Esophagus muscularis mucosa (tissue), 4 donors: ENCODE measurements at regions not wholly inside any gene's neighbourhood (a gene's known extent, or its start where the extent isn't known, plus 50 kb on each side); places are given as distances from the start of the nearest gene placed in this dataset.

Source experiments
- DNase-seq: peaks from one replicate; pipeline ENCODE4 v3.0.0-alpha.2; 2017; ENCODE audit errors: extremely low spot score
- H3K27ac ChIP-seq, 4 donors: fragments of 200-600 bp; sonication (generic); replicated peaks in 1 of 4; 1 replicate in 3 of 4; 2 replicates in 1 of 4; pipeline ENCODE4 v1.5.1; 2016 to 2019; ENCODE audit warnings: mild to moderate bottlenecking in 1 of 4
- H3K27me3 ChIP-seq, 4 donors: fragments of 200-600 bp; sonication (generic); one replicate each; pipeline versions ENCODE4 v1.5.1 to v1.6.0; 2016 to 2019
- H3K36me3 ChIP-seq, 4 donors: fragments of 200-600 bp; sonication (generic); one replicate each; pipeline ENCODE4 v1.5.1; 2016 to 2019
- H3K4me1 ChIP-seq, 4 donors: fragments of 200-600 bp; sonication (generic); one replicate each; pipeline ENCODE4 v1.5.1; 2016 to 2019
- H3K4me3 ChIP-seq, 4 donors: fragments of 200-600 bp; sonication (generic); 1 replicate in 2 of 4; 2 replicates in 2 of 4; pipeline ENCODE4 v1.5.1; 2016 to 2019; ENCODE audit warnings: mild to moderate bottlenecking in 4 of 4, moderate library complexity in 1 of 4
- H3K9me3 ChIP-seq, 4 donors: fragments of 200-600 bp; sonication (generic); 1 replicate in 3 of 4; 2 replicates in 1 of 4; pipeline ENCODE4 v1.5.1; 2016 to 2019
- EP300 ChIP-seq: sonication (generic); formaldehyde crosslinking; IDR thresholded peaks from one replicate; pipeline ENCODE4 v1.6.1; 2017; ENCODE audit warnings: antibody characterized with exemption
- POLR2A ChIP-seq: fragments of 450-650 bp; IDR thresholded peaks from one replicate; pipeline ENCODE4 v1.6.1; 2017; ENCODE audit warnings: antibody characterized with exemption, moderate library complexity, mild to moderate bottlenecking, low read depth
- POLR2AphosphoS5 ChIP-seq, 2 donors: sonication (generic); formaldehyde crosslinking; IDR thresholded peaks; one replicate each; pipeline ENCODE4 v1.6.1; 2017; ENCODE audit warnings: antibody characterized with exemption in 2 of 2
- WGBS: methylation state at CpG from one replicate; pipeline ENCODE4 v1.1.5; 2018; 5-methylcytosine and 5-hydroxymethylcytosine counted together
- intact Hi-C: fragments of 100-400 bp; cut with DNase I; formaldehyde crosslinking; loops from one replicate; pipeline ENCODE4 v1.15.1; 2023
- TF ChIP-seq, protein P1 (sequence below), 3 experiments: fragments of 200-600 bp in 2 of 3; fragments of 450-650 bp in 1 of 3; sonication (generic) in 2 of 3; IDR thresholded peaks; one replicate each; pipeline ENCODE4 v1.5.1; 2017 to 2019; ENCODE audit warnings: antibody characterized with exemption in 3 of 3, mild to moderate bottlenecking in 2 of 3, moderate library complexity in 1 of 3

DNA sequence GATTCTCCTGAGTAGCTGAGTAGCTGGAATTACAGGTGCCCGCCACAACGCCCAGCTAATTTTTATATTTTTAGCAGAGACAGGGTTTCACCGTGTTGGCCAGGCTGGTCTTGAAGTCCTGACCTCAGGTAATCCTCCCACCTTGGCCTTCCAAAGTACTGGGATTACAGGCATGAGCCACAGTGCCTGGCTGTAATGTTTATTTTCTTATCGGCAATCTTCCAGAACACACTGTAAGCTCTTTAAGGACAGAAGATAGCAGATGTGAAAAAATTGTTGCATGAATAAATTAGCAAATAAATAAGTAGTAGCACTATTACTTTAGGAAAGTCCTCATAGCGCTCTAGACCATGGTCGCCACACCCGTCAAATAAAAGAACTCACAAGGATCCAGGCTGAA lies 100.5 kb downstream of the ENC1 start:
- Histone ChIP-seq H3K4me1 (peaks cover 19 to 61% (median 50%) of the 10 kb centered on the region in 4 donors), H3K4me3 (no peak overlapping the region), H3K9me3 (no peaks in the 10 kb centered on the region), H3K27ac (no peak overlapping the region), H3K27me3 (no peaks in the 10 kb centered on the region), H3K36me3 (no peaks in the 10 kb centered on the region)
- intact Hi-C loops: no loop called here
- TF ChIP-seq EP300: no peak
- TF ChIP-seq, protein P1, sequence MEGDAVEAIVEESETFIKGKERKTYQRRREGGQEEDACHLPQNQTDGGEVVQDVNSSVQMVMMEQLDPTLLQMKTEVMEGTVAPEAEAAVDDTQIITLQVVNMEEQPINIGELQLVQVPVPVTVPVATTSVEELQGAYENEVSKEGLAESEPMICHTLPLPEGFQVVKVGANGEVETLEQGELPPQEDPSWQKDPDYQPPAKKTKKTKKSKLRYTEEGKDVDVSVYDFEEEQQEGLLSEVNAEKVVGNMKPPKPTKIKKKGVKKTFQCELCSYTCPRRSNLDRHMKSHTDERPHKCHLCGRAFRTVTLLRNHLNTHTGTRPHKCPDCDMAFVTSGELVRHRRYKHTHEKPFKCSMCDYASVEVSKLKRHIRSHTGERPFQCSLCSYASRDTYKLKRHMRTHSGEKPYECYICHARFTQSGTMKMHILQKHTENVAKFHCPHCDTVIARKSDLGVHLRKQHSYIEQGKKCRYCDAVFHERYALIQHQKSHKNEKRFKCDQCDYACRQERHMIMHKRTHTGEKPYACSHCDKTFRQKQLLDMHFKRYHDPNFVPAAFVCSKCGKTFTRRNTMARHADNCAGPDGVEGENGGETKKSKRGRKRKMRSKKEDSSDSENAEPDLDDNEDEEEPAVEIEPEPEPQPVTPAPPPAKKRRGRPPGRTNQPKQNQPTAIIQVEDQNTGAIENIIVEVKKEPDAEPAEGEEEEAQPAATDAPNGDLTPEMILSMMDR (IDR thresholded peaks at IDR 0.05): no peak
- TF ChIP-seq POLR2A: no peak
- no peak for TF ChIP-seq POLR2AphosphoS5 (IDR thresholded peaks at IDR 0.05)
- no peak for DNase-seq
- 62% methylated on average over 7 of the region's 7 CpGs for WGBS

DNA sequence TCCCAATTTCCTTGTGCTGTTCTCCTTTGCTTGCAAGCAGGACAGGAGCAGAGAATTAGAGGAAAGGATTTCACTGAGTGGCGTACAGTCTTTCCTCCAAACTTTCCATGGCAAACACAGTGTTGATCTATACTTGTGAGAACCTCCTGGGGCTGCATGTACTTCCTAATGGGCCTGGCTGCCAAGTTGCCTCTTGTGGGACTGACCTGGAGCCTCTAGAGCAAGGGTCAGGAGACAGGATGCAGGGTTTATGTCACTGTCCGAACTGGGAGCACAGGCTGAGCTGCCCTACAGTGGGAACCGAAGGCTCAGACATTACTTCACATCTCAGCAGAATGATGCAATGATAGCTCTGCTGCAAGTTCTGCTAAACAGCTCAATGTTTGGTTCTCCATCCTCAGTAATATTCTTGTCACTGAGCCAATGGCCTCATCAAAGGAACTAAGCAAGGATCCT lies 102.3 kb downstream of the ENC1 start:
- peak; percentile 92 for DNase-seq
- H3K4me1 ChIP-seq: peaks cover 19 to 52% (median 42%) of the 10 kb centered on the region in 4 donors
- no peaks in the 10 kb centered on the region for H3K27me3 ChIP-seq
- peaks cover 0 to 12% (median 5%) of the 10 kb centered on the region in 4 donors for H3K9me3 ChIP-seq
- H3K4me3 ChIP-seq: no peak overlapping the region
- intact Hi-C loops: no loop called here
- TF ChIP-seq POLR2AphosphoS5 (IDR thresholded peaks at IDR 0.05) (peak; percentile 11 to 45), EP300 (no peak)
- H3K36me3 ChIP-seq: no peaks in the 10 kb centered on the region
- no peak overlapping the region for H3K27ac ChIP-seq
- WGBS: 31% methylated on average over 2 of the region's 3 CpGs

DNA sequence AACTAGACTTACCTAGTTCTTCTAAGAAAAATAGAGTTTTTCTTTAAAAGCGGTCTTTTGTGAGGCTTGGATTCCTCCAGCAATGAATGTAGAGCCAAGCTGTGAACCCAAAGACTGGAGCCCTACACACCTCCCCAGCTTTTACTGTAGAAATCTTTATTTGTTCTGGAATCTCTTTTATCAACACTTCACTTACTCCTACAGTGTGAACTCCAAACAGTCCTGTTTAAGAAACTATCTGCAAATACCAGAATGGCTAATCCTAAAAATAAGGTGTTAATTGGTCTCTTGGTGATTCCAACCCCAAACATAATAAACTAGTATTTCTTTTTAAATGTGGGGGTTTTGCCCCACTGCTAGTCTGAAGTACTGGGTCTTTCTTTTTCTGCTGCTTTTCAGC lies 103.9 kb downstream of the ENC1 start:
- Histone ChIP-seq H3K27me3 (no peaks in the 10 kb centered on the region), H3K4me3 (no peak overlapping the region), H3K27ac (no peak overlapping the region), H3K4me1 (peaks cover 19 to 46% (median 35%) of the 10 kb centered on the region in 4 donors), H3K9me3 (peaks cover 0 to 19% (median 5%) of the 10 kb centered on the region in 4 donors), H3K36me3 (no peaks in the 10 kb centered on the region)
- TF ChIP-seq EP300 (no peak), POLR2A (no peak), POLR2AphosphoS5 (IDR thresholded peaks at IDR 0.05) (no peak)
- TF ChIP-seq, protein P1 (IDR thresholded peaks at IDR 0.05): no peak
- intact Hi-C loops: no loop called here
- 71% methylated on average over 1 of the region's 1 CpG for WGBS
- DNase-seq: no peak

DNA sequence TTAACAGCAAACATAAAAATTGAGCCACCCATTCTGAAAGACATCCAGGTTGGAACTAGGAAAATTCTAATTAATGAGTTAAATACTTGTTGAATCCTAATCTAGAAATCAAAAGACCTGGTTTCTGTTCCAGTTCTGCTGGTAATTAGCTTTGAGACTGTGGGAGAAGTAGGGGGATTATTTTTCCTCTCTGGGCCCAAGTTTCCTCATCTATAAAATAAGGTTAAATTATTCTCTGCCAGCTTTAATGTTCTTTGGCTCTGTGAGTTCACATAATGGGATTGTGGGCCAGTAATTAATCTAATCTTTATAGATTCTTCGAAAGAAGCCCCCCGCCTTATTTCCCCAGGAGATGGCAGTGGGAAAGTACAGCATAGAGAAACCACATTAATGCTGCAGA lies 104.6 kb downstream of the ENC1 start:
- no peak overlapping the region for H3K4me3 ChIP-seq
- intact Hi-C loops: no loop called here
- H3K4me1 ChIP-seq: peaks cover 19 to 38% (median 28%) of the 10 kb centered on the region in 4 donors
- TF ChIP-seq, protein P1 (IDR thresholded peaks at IDR 0.05): no peak
- TF ChIP-seq POLR2A: no peak
- TF ChIP-seq EP300: no peak
- no peak for TF ChIP-seq POLR2AphosphoS5 (IDR thresholded peaks at IDR 0.05)
- WGBS: 91% methylated on average over 2 of the region's 2 CpGs
- peaks cover 0 to 19% (median 5%) of the 10 kb centered on the region in 4 donors for H3K9me3 ChIP-seq
- no peak overlapping the region for H3K27ac ChIP-seq
- no peaks in the 10 kb centered on the region for H3K36me3 ChIP-seq
- no peak for DNase-seq
- no peaks in the 10 kb centered on the region for H3K27me3 ChIP-seq

DNA sequence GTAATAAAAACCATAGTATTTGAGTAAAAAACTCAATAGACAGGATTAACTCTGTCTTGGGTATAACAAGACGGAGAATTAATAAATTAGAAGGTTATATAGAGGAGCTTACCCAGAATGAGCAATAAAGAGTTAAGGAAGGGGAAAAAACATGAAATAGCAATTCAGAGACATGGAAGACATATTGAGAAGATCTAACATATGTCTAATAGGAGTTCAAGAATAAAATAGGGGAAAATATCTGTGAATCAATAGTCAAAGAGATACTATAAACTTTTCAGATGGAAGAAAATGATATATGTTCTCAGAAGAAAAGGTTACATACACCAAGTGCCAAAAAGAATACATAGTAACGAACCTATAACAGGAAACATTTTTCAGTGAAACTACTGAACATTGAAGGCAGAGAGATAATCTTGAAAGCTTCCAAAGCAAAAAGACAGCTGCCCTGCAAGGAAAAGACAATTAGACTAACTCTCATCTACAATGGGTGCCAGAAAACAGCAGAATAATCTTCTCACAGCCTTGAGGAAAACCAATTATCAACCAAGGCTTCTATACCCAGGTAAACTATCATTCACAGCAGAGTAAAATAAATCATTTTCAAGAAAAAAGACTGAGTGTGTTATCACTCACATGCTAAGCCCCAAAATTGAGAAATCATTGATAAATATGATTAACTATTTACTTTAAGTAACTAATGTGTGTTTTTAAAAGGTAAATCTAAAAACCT lies 106.0 kb downstream of the ENC1 start:
- no peak overlapping the region for H3K4me3 ChIP-seq
- H3K9me3 ChIP-seq: peaks cover 0 to 19% (median 5%) of the 10 kb centered on the region in 4 donors
- no peaks in the 10 kb centered on the region for H3K27me3 ChIP-seq
- intact Hi-C loops: no loop called here
- H3K27ac ChIP-seq: no peak overlapping the region
- H3K4me1 ChIP-seq: peaks cover 15 to 35% (median 31%) of the 10 kb centered on the region in 4 donors
- 94% methylated on average over 2 of the region's 2 CpGs for WGBS
- DNase-seq: no peak
- TF ChIP-seq POLR2A (no peak), EP300 (no peak), POLR2AphosphoS5 (IDR thresholded peaks at IDR 0.05) (no peak)
- TF ChIP-seq, protein P1 (IDR thresholded peaks at IDR 0.05): no peak
- H3K36me3 ChIP-seq: no peaks in the 10 kb centered on the region
